OCI-M1 (cell line): ENCODE measurements at regions not wholly inside any gene's neighbourhood (a gene's known extent, or its start where the extent isn't known, plus 50 kb on each side); places are given as distances from the start of the nearest gene placed in this dataset.
"Not testable (repeated sequence)": the region's sequence is repeated elsewhere in the genome, so short reads cannot be mapped to it uniquely, and the experiment has no call there.

Source experiments
- DNase-seq: peaks from one replicate; lab custom pipeline; 2025; lab: John Stamatoyannopoulos, UW

DNA sequence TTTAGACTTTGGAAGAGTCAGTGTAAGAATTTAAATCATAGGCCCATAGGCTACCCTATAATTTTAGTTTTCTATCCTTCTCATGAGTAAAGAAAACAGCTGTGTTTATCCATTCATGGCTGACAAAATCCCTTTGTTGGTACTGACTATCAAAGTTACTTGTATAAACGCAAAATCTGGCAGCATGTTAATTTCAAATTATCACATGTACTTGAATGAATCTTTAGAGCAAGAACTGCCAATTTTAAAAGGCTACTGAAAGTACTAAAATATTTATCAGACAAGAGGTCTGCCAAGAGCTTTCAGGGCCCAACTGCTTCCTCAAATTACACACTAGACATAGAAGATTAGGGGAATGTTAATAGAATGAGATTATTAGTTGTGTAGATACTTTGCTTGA lies 66.6 kb downstream of the MYL12B start:
- peak; percentile 59 for DNase-seq

DNA sequence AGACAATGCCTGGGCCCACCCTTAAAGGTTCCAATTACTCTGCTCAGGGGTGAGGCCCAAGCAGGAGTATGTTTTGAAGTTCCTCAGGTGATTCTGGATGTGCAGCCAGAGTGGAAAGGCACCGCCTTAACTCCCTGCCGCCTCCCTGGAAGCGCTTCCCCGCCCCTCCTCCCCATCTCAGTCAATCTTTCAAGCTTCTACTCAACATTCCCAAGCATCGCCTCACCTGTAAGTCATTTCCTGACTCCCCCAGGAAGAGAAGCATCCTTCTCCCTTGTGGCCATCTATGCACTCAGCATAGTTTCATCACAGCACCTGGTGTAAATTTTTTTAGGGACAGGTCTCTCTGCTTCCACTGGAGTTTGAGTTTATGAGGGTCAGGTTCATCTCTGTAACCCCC lies 67.5 kb downstream of the MYL12B start:
- no peak for DNase-seq

DNA sequence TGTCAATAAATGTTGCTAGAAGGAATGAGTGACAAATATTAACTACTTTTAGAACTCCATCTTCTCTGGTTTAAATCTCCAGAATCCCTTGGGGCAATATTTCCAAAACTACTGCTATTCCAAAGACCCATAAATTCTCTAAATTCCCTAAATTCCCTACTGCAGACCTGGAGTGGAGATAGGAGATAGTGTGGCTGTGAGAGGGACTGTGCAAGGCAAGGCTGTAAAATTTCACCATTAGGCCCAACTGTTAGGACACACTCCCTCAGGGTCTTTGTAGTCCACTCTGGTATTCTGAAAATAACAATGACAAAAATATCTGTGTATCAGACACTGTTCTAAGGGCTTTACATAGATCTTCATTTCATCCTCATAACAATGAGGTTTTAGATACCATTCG lies 67.9 kb downstream of the MYL12B start:
- no peak for DNase-seq

DNA sequence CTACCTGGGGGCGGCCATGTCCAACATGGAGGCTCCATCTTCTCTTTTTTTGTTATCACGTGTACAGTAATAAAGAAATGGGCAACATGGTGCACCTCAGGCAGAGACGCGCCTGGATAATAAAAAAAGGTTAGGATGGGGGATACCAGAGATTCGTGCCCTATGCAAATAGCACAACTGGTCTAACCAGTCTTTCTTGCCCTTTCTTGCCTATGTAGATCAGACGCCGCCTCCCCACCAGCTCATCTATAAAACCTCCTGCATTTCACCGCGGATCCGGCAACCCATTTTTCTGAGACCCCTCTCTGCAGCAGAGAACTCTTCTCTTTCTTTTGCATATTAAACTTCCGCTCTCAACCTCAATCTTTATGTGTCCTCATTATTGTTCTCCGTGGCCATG lies 68.7 kb downstream of the MYL12B start:
- DNase-seq: no peak

DNA sequence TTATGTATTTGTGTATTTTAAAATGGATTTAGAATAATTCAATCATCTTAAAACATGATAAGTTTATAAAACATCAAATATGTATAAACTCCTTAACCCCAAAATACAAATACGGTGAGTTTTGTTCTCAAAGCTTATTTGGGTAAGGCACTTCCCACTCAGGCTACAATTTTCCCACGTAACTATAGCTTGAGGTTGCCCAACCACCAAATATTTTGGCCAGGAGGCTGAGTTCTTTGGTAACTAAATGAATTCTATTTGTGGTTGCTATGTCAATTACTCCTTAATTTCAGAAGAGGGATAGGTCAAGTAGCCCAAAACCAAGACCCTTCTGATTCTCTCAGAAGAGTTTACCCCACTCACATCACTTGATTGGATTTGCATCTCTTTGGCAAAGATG lies 70.4 kb downstream of the MYL12B start:
- DNase-seq: no peak

DNA sequence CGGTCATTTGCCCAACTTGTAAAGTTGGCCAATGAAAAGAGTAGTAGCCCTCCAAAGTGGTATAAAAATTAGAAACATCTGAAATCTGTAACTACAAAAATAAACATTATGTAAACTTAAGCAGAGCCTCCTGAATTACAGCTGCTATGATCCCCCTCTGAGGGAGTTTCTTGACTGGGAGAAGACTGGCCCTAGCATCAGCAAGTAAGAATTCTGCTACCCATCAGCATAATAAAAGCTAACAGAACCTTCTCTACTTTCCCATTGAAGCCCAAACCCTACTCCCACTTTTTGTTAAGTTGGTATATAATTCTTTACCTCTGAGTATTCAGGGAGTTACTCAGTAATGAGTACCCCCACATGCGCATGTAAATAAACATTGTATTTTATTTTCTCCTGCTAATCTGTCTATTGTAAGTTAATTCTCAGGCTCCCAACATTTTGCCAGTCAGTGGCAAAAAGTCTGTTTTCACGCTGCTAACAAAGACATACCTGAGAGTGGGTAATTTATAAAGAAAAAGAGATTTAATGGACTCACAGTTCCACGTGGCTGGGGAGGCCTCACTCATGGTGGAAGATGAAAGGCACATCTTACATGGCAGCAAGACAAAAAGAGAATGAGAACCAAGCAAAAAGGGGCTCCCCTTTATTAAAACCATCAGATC lies 71.3 kb downstream of the MYL12B start:
- no peak for DNase-seq

- DNase-seq: no peak
Measured at GRCh38 chr18:3333721-3334386, 71.9 kb downstream of the MYL12B start.

DNA sequence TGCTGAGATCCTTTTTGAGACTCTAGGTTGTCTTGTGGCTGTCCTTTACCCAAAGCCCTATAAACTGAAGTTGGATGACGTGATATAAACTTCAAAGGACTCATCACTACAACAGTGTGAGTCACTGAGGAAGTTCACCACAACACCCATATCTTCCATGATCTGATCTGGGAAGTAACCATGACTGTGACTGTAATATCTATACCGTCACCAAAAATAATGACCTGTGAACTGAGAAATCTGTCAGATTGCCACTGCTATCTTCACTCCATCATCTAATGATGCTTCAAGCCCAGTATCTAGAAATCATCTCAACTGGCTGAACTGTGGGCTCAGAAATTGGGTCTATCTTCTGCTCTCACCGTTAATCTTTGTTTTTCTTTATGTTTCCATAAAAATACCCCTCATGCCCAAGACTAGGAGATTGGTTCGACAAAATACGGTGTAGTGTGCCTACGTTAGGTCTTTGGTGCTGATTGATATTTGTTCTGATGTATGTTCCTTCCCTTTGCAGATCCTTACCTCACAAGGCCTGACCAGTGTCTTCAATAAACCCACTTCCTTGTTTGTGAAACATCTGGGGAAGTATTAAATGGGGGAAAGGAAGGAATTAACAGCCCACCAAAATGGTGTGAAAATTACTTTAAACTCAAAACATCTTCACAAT lies 78.2 kb downstream of the MYL12B start:
- DNase-seq: peak; percentile 45

DNA sequence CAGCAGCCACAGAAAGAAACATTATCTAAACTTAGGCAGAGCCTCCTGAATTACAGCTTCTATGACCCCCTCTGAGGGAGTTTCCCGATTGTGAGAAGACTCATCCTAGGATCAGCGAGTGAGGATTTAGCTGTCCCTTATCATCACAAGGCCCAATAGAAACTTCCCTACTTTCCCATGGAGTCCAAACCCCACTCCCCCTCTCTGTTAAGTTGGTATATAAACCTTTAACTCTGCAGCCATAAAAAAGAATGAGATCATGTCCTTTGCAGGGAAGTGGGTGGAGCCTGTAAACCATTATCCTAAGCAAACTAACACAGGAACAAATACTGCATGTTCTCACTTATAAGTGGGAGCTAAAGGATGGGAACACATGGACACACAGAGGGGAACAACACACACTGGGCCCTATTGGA lies 78.8 kb downstream of the MYL12B start:
- DNase-seq: peak; percentile 58

DNA sequence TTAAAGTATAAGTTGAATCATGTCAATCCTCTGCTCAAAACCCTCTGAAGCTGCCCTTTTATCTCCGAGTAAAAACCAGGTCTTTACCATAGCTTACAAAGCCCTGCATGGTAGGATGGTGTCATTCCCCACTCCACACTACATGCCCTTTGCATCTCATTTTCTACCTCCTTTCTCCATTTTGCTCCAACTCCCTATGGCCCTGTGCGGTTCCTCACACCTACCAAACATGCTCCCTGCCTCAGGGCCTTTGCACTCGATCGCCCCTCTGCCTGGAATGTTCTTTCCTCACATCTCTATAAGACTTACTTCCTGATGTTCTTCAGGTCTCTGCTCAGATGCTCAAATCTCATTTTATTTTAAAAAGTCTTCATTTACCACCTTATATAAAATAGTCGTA lies 80.7 kb downstream of the MYL12B start:
- no peak for DNase-seq

DNA sequence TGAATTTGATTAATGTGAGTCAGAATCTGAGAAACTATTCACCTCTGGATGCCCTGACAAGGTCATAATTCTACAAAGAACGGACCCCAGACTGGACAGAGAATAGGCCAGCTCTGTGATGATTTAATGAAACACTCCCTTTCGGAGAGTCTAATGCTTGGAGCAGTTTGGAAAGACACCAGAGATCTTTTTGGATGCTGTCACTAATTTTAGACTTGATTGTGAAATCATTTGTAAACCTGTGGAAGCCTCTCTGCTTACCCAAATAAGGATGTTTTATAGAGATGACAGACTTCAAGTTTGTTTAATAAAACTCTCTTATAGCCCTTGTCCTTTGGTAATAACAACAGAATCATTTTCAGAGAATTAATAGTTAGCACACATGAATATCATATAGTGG lies 83.5 kb downstream of the MYL12B start:
- DNase-seq: no peak

DNA sequence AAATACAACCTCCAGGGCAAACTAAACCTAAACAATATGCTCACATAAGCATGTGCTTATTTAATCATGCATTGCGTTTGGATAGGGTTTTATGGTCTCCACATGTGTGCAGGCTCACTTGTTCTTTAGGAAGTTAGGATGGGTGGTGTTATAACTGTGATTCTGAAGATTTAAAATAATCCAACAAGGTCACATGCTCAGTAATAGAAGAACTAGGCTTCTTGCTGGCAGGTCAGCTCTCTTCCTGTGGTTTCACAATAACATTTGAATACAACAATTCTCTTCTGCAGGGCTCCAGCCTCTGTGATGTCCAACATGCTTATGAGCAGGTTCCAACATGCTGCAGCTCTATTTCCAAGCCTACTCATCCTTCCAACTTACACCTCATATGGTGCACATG lies 84.0 kb downstream of the MYL12B start:
- DNase-seq: no peak

DNA sequence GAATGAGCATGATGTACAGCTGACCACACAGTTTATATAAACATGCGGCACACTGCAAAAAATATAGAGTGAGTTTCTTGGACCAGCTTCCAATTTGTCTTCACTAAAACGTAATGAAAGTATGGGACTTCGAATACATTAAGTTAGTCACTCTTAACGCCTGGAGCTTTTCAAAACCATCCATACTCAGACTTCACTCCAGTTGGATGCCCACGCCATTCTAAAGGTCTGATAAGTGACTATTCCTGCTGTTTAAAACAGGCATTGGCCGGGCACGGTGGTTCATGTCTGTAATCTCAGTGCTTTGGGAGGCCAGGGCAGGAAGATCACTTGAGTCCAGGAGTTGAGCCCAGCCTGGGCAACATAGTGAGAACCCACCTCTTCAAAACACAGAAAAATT lies 84.6 kb downstream of the MYL12B start:
- DNase-seq: no peak

DNA sequence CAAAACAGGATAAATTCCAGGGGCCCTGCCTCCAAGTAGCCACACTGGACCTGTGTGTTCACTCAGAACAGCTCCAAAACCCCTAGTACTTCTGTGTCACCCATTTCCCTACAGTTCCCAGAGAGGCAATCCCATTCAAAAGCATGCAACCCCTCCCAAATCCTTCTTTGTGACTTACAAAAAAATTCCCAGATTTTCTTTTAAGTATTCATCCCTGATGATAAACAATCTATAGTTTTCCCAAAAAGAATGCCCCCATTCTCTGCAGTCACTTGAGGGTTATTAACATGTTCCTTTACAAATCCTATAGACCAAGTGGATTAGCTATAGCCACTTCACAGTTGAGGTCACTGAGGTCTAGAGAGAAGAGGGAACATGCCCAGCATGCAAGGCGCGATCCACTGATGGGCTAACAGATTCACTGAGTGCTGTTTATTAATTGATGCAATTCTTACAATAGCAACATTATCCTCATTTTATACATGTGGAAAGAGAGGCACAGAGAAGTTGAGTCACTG lies 85.4 kb downstream of the MYL12B start:
- DNase-seq: no peak

- DNase-seq: no peak
Measured at GRCh38 chr18:3348176-3348575, 86.2 kb downstream of the MYL12B start.

DNA sequence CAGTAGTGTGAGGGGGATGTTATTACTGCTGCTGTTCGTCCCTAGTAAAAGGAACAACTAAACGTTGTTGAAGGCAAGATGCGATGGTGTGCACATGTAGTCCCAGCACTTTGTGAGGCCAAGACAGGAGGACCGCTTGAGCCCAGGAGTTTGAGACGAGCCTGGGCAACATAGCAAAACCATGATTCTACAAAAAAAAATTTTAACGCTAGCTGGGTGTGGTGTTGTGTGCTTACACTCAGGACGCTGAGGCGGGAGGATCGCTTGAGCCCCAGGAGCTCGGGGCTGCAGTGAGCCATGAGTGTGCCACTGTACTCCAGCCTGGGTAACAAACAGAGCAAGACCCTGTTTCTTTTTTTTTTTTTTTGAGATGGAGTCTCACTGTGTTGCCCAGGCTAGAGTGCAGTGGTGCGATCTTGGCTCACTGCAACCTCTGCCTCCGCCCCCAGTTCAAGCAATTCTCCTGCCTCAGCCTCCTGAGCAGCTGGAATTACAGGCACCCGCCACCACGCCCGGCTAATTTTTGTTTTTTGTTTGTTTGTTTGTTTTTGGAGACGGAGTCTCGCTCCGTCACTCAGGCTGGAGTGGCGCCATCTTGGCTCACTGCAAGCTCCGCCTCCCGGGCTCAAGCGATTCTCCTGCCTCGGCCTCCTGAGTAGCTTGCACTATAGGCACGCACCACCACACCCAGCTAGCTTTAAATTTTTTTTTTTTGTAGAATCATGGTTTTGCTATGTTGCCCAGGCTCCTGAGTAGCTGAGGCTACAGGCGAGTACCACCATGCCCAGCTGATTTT lies 87.3 kb downstream of the MYL12B start:
- DNase-seq: not testable (repeated sequence)

DNA sequence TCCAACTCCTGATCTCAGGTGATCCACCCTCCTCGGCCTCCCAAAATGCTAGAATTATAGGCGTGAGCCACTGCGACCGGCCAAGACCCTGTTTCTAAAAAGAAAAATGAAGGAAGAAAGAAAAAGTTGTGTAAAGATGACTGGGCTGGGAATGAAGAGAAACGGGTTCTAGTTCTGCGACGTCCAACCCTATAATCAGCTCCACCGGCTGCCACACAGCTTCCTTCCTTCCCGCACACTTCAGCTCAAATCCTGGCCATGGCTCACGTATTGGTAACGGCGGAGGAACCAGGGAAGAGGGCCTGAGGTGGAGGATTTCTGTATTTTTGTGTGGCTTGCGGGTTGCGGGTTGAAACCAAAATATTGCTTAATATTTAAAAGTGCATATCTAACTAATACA lies 88.1 kb downstream of the MYL12B start:
- no peak for DNase-seq

DNA sequence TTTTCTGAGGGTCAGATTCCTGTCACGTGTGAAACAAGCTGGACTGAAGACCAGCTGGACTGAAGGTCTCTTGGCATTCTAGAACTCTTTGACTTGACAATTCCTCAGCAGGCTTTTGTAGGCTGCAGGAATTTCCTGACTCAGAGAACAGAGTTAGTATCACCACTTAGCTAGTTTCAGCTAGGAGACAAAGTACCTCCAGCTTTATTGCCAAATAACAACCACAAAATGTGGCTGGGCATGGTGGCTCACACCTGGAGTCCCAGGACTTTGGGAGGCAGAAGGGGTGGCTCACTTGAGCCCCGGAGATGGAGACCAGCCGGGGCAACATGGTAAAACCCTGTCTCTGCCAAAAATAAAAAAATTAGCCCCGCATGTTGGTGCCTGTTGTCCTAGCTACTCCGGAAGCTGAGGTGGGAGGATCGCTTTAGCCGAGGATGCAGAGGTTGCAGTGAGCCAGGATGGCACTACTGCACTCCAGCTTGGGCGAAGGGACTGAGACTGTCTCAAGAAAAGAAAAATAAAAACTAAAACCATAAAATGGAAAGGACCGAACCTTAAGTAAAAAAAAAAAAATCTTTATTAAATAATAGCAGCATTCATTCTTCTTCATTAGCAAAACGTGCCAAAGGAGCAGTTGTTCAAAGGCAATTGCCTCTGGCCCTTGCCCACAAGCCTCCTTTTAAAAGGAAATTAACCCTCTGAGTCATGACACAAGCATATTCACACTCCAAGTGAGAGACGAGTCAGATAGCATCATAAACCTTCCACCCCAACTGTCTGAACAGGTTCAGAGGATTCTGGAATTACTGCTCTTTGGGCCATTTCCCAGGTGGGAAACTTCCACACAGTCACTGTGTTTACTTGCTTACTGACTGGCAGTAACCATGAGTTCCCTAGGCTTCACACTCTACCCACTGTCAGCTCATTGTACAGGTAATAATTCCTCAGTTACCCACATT lies 88.9 kb downstream of the MYL12B start:
- no peak for DNase-seq

DNA sequence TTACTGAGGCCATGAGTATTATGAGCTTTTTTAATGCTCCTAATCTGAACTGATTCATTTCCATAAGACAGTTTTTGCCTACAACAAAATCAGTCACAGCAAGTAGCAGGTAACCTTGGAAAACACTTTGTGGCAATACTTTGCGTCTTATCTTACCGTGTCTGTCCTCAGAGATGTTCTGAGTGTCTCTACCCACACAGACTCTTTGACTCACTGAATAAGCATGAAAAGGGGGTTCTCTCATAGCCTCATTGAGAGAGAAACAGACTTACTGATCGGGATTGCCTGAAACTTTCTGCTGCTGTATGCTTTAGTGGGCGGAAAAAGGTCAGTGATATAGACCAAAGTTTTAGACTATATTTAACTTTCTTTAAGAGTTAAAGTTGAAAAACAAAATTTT lies 92.6 kb downstream of the MYL12B start:
- no peak for DNase-seq

DNA sequence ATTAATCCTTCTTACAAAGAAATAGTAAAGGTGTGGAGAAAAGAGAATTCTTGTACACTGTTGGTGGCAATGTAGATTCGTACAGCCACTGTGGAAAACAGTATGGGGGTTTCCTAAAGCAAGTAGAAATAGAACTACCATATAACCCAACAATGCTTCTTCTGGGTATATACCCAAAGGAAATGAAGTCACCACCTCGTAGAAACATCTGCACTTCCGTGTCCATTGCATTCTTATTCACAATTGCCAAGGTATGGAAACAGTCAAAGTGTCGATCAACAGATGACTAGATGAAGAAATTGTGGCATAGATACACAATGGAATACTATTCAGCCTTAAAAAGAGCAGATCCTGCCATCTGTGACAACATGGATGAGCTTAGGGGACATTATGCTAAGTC lies 93.4 kb upstream of the TGIF1 start:
- DNase-seq: no peak

- DNase-seq: no peak
Measured at GRCh38 chr18:3357516-3357915, 92.5 kb upstream of the TGIF1 start.
